Suprapubic skin (tissue), 4 donors: ENCODE measurements at regions not wholly inside any gene's neighbourhood (a gene's known extent, or its start where the extent isn't known, plus 50 kb on each side); places are given as distances from the start of the nearest gene placed in this dataset.
A peak's percentile ranks its signal among the peaks of the same experiment; 100 is the strongest.

Source experiments
- CTCF ChIP-seq, 2 donors: fragments of 200-600 bp in 1 of 2; fragments of 450-650 bp in 1 of 2; sonication (generic) in 1 of 2; IDR thresholded peaks; one replicate each; pipeline ENCODE4 v1.5.1; 2016 to 2019; ENCODE audit warnings: antibody characterized with exemption in 2 of 2, mild to moderate bottlenecking in 1 of 2, moderate library complexity in 1 of 2
- EP300 ChIP-seq: sonication (generic); formaldehyde crosslinking; IDR thresholded peaks from one replicate; pipeline ENCODE4 v1.6.1; 2017; ENCODE audit warnings: antibody characterized with exemption
- POLR2A ChIP-seq, 2 donors: fragments of 450-650 bp; IDR thresholded peaks; one replicate each; pipeline ENCODE4 v1.6.1; 2017; ENCODE audit warnings: antibody characterized with exemption in 2 of 2, mild to moderate bottlenecking in 2 of 2, moderate library complexity in 2 of 2
- POLR2AphosphoS5 ChIP-seq, 3 donors: sonication (generic); formaldehyde crosslinking; IDR thresholded peaks; one replicate each; pipeline ENCODE4 v1.6.1; 2017; ENCODE audit warnings: antibody characterized with exemption in 3 of 3

- TF ChIP-seq CTCF (IDR thresholded peaks at IDR 0.05) (peak in 1 of 2 donors; percentile 64), POLR2A (IDR thresholded peaks at IDR 0.05) (no peak), EP300 (no peak), POLR2AphosphoS5 (IDR thresholded peaks at IDR 0.05) (no peak)
These were observed 108.7 kb downstream of the TEX29 start for GRCh38 chr13:111429064-111429558.
